ENCODE measurements at regions not wholly inside any gene's neighbourhood (a gene's known extent, or its start where the extent isn't known, plus 50 kb on each side); places are given as distances from the start of the nearest gene placed in this dataset.

DNA sequence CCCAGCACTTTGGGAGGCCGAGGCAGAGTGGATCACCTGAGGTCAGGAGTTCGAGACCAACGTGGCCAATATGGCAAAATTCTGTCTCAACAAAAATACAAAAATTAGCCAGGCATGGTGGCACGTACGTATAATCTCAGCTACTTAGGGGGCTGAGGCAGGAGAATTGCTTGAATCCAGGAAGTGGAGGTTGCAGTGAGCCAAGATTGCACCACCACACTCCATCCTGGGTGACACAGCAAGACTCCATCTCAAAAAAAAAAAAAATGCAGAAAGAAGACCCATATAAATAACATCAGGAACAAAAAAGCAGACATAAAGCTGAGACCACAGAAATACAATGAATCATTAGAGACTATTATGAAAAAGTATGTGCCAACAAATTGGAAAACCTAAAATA, 235.2 kb upstream of the VEPH1 start:
- no CpG with 5 or more reads among the region's 5 CpGs for WGBS (ENCODE audit: extremely low coverage, insufficient read length, low lambda C conversion rate)

More for the DNA sequence above, 235.2 kb upstream of the VEPH1 start:
- Histone ChIP-seq H3K4me2 (ENCODE audit: insufficient read depth, insufficient read length, low read length) (no peak overlapping the region), H3K79me2 (ENCODE audit: insufficient read depth, low read length) (no peaks in the 10 kb centered on the region), H2AFZ (ENCODE audit: low read length) (no peak overlapping the region), H2BK20ac (ENCODE audit: low read depth, low read length, poor library complexity, severe bottlenecking) (no peak overlapping the region), H3K4me1 (ENCODE audit: insufficient read depth, low read length) (no peaks in the 10 kb centered on the region), H3K79me1 (ENCODE audit: insufficient read depth, low read depth, low read length, poor library complexity, severe bottlenecking) (no peaks in the 10 kb centered on the region), H3K23ac (ENCODE audit: insufficient read length, low read depth, low read length) (no peak overlapping the region), H2BK12ac (ENCODE audit: insufficient read length, low read depth, low read length) (no peak overlapping the region), H3K27me3 (ENCODE audit: insufficient read depth, low read length) (no peaks in the 10 kb centered on the region), H3K18ac (ENCODE audit: insufficient read length, low read depth, low read length) (no peak overlapping the region), H3K9ac (ENCODE audit: extremely low read depth, insufficient read length, low read length) (no peak overlapping the region), H3K56ac (ENCODE audit: insufficient read length, low read depth, low read length) (no peak overlapping the region), H2AK5ac (ENCODE audit: insufficient read length, low read length) (no peak overlapping the region), H3K4ac (ENCODE audit: low read depth, low read length) (no peak overlapping the region), H3K27ac (ENCODE audit: insufficient read length, low read depth, low read length) (no peak overlapping the region), H2BK5ac (ENCODE audit: insufficient read length, low read length) (no peak overlapping the region), H3T11ph (ENCODE audit: low read length) (no peak overlapping the region), H3K23me2 (ENCODE audit: insufficient read length, low read depth, low read length, poor library complexity, severe bottlenecking) (no peaks in the 10 kb centered on the region), H4K91ac (ENCODE audit: insufficient read length, low read depth, low read length) (no peak overlapping the region), H2BK15ac (ENCODE audit: low read depth, low read length) (no peak overlapping the region), H3K9me3 (ENCODE audit: control insufficient read depth, low read depth, low read length) (no peaks in the 10 kb centered on the region), H2BK120ac (ENCODE audit: low read depth, low read length, poor library complexity, severe bottlenecking) (no peak overlapping the region), H4K20me1 (ENCODE audit: control insufficient read depth, insufficient read depth, insufficient read length) (no peaks in the 10 kb centered on the region), H4K8ac (replicated peaks; ENCODE audit: insufficient read length, low read depth, low read length) (no peak overlapping the region), H3K14ac (ENCODE audit: insufficient read depth, low read length) (no peak overlapping the region), H4K5ac (ENCODE audit: insufficient read length, low read depth, low read length) (no peak overlapping the region)
- Mint-ChIP-seq H3K36me3 (ENCODE audit: insufficient read depth in 1 of 3, low read depth in 3 of 3) (peaks cover 0 to 5% (median 0%) of the 10 kb centered on the region in 3 experiments; a peak in 2 of 7 replicates), H3K9me3 (peaks cover 3 to 8% of the 10 kb centered on the region in 2 experiments; a peak in 3 of 5 replicates), H3K27ac (no peak overlapping the region), H3K4me3 (no peak overlapping the region), H3K27me3 (ENCODE audit: low read depth) (no peaks in the 10 kb centered on the region; the same call in 1 of the 2 replicates), H3K4me1 (peaks cover 0 to 4% of the 10 kb centered on the region in 2 experiments; a peak in 1 of 4 replicates)
- no peak for TF ChIP-seq CTCF (conservative IDR thresholded peaks at IDR 0.05)
- DNase-seq, result no peak

All from H9 (cell line).